ENCODE measurements at regions not wholly inside any gene's neighbourhood (a gene's known extent, or its start where the extent isn't known, plus 50 kb on each side); places are given as distances from the start of the nearest gene placed in this dataset.
A peak's percentile ranks its signal among the peaks of the same experiment; 100 is the strongest.

GRCh38 chr15:100703032-100703578 is 100.7 kb downstream of the ASB7 start:
- DNase-seq: no peak

GRCh38 chr15:100703671-100704070 is 101.3 kb downstream of the ASB7 start:
- no peak for DNase-seq

DNA sequence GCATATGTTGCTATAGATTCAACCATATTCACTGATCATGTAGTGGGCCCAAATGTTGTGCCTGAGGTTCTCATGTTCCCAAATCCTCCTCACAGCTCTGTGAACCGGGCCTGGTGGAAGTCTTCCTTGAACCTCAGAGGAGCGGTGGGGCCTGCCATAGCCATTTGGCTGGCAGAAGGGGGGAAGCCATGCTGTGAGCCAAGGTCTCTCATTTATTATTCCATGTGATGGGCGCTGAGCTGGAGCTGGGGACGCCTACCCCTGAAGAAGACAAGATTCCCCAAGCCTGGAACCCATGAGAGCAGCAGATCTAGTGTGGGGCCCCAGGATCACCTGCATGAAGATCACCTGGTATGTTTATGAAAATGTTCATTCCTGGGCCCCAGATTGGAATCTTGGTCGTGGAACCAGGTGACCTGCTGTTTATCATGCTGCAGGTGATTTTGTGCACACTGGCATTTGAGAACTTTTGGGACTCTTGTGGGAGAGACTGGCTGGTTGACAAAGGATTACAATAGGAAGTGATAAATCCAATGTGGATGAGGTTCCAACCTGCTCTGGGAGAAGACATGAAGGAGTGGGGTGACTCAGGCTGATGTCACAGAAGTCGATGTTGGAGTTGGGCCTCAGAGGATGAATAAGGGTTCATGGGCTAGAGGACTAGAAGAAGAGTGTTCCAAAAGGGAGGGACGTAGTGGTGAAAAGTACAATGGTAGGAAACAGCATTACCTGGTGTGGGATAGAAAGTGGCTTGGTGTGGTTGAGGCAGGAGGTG is 102.1 kb downstream of the ASB7 start:
- no peak for DNase-seq

DNA sequence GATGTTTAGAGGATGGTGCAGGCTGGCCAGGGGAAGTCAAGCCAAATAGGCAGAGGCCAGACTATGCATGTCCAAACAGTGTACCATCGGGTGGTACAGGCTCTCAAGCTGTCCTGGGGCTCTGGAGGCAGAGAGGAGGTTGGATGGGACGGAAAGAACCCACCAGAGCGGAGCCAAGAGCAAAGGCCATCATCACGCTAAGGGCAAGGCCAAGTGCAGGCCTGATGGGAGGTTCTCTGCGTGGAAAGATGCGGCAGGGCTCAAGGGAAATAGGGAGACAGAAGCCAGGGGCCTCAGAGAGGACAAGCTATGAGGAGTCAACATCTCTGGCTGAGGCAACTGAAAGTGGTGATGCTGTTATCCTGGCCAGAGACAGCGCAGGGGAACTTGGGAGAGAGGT is 102.7 kb downstream of the ASB7 start:
- DNase-seq: no peak

DNA sequence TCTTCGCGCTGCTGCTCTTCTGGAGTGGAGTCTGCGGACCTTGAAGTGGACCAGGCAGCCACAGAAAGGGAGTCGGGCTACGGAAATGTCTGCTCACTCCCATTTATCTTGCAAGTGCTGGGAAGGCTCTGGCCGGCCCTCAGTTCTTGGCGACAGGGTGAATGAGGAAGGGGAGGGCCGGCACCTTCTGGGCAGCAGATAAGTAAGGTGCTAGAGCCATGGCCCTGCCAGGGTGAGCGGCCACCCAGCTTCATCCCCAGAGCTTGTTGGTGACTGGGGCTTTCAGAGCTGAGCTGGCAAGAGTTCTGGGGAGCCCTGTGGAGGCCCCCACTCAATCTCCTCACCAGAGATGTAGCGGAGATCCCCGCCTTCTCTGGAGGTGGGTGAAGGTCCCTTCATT is 103.5 kb downstream of the ASB7 start:
- DNase-seq: no peak

- no peak for DNase-seq
Observed at GRCh38 chr15:100707229-100707628, 104.8 kb downstream of the ASB7 start.

DNA sequence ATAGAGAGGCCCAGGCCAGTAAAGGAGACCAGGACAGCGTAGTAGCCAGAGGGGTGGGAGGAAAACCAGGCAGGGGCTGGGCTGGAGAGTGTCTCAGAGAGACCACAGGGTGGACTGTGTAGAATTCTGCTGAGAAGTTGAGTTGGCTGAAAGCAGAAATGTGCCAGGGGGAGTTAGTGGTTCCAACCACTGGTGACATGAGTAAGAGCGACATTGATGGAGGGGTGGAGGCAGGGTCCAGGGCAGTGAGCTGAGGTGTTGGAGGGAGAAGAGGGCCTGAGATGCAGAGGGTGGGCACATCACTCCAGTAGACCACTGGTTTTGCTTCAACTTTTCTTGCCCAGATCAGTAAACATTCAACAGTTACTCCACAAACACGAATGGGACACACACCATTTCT is 106.5 kb downstream of the ASB7 start:
- no peak for DNase-seq

DNA sequence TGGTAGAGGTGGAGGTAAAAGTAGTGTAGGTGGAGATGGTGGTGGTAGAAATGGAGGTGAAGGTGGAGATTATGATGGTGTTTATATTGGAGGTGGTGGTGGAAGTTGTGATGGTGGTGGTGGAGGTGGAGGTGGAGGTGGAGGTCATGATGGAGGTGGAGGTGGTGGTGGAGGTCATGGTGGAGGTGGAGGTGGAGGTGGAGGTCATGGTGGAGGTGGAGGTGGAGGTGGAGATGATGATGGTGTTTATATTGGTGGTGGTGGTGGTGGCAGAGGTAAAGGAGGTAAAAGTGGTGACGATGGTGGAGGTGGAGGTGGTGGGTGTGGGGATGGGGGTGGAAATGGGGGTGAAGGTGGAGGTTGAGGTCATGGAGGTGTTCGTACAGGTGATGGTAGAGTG is 107.8 kb downstream of the ASB7 start:
- no peak for DNase-seq

GRCh38 chr15:100710744-100711515 is 108.5 kb downstream of the ASB7 start:
- no peak for DNase-seq

DNA sequence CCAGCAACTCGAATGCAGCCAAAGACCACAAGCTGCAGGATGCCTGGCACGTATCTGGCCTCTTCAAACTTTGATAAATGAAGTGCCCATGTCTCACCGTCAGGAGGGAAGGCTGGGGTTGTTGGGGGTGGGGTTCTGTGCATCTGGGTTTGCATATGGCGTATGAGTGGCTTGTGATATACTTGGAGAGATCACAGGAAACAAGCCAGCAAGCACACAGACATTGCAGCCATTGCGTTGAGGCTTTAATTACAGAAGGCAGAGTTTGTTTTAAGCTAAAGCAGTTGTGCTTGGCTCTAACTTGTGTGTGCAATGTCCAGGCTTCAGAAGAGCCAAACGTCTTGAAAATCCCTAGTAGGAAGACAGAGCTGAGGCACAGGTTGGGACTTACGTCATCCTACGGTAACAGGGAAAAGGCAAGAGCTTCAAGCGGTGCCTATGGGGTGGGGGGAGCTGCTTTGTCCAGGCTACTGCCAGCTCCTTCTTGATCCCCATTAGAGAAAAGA is 109.2 kb downstream of the ASB7 start:
- no peak for DNase-seq

- no peak for DNase-seq
Observed at GRCh38 chr15:100712226-100712625, 109.8 kb downstream of the ASB7 start.

GRCh38 chr15:100713163-100713867 is 110.9 kb downstream of the ASB7 start:
- no peak for DNase-seq

- no peak for DNase-seq
Observed at GRCh38 chr15:100714034-100714748, 111.8 kb downstream of the ASB7 start.

- DNase-seq: no peak
Observed at GRCh38 chr15:100714749-100715342, 112.5 kb downstream of the ASB7 start.

GRCh38 chr15:100715571-100716455 is 113.4 kb downstream of the ASB7 start:
- DNase-seq: peak in 1 of 2 experiments; percentile 0

GRCh38 chr15:100716456-100717085 is 114.2 kb downstream of the ASB7 start:
- DNase-seq: no peak

DNA sequence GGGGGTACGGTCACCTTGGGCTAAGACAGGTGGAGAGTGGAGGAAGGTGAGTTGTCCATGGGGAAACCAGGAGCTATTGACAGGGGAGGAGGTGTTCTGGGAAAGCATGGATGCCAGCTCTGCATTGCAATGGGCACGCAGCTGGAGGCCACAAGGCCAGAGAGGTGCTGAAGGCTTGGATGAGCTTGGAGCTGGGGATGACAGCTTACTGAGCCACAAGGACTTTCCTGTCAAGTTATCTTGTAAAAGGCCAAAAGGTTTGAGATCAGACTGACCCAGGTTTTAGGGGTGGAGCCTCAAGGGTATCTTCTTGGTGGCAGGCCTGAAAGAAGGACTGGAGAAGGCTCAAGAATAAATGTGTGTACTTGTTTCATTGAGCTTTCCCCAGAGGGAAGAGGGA is 115.2 kb downstream of the ASB7 start:
- DNase-seq: no peak

DNA sequence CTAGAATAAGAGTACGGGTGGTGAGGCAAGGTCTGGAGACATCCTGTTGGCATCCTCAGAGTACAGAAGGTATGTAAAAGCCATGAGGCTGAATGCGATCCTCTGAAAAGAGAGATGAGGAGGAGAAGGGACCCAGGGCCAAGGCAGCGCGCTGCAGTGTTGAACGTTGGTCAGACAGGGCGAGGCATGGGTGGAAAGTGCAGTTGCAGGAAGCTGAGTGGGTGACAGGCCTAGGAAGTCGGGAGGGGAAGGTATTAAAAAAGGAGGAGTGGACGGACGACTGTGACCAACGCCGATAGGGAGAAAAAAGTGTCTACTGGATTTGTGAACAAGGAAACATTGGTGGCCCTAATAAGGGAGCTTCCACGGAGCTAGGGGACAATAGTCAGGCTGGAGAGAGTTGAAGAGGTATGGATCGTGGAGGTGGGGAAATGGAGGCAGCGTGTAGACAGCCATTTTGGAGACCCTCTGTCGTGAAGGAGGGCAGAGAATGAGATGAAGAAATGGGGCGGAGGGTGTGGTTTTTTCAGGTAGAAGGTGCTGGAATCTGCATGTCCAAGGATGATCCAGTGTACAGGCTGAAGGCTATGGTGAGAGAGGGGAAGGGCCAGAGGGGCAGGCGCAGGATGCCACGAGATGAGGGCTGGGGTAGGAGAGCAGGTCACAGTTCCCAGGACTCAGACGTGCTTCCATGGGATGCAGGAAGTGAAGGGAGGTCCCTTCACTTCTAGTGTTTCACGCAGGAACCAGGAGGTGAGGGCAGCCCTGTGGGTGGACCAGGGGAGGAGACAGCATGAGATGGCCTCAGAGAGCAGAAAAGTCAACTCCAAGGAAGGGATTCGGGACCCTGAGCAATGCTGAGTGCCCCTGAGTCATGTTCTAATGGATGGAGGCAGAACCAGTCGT is 115.9 kb downstream of the ASB7 start:
- DNase-seq: no peak

DNA sequence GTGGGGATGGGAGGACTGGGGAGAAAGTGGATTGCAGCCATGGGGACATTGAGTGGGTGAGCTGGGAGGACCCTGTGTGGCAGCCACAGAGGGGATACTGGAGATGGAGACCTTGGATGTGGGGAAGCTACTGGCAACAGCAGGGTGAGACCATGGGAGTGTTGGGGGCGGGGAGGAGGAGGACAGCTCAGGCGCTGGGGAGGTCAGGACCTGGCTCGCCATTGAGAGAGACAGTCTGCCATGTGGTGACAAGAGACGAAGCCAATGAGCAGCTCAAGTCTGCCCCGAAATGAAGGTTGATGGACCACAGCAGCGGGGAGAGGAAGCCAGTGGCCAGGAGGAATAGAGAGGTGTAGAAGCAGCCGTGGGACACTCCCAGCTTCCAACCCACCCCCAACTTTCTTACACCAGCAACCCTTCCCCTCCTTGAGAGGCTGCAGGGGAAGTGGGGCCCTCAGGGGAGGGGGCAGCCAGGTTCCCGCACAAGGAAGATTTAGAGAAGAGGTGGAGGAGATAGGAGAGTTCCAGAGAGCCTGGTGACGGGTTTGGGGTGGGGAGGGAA is 118.1 kb downstream of the ASB7 start:
- DNase-seq: no peak

Measured in cerebellar nuclear complex (tissue), 1 donor.